GM19025 (cell line): ENCODE measurements at regions not wholly inside any gene's neighbourhood (a gene's known extent, or its start where the extent isn't known, plus 50 kb on each side); places are given as distances from the start of the nearest gene placed in this dataset.
"Not testable (repeated sequence)": the region's sequence is repeated elsewhere in the genome, so short reads cannot be mapped to it uniquely, and the experiment has no call there.

Experiments
- ATAC-seq: cut with Tn5 transposase; IDR thresholded peaks from one replicate; pipeline ENCODE4 v1.9.1; 2021; ENCODE audit warnings: mild to moderate bottlenecking, low read depth, moderate library complexity; ENCODE audit not compliant: unreplicated experiment

DNA sequence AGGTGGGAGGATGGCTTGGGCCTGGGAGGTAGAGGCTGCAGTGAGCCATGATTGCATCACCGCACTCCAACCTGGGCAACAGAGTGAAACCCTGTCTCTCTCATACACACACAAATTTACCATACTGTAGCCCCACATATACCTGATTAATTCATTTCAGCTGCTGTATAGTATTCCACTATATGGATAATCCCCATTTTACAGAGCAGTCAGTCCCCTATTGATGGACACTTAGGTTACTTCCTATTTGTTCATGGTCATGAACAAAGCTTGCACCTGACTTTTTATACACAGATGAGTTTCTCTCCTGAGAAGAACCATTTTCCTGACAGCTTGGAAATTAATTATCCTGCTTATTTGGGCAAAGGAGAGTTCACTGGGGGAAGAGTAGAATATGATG, 59.2 kb downstream of the EMX2 start:
- no peak for ATAC-seq

- ATAC-seq: no peak
These were observed 60.5 kb downstream of the EMX2 start for GRCh38 chr10:117603081-117603480.

- no peak for ATAC-seq
These were observed 61.2 kb downstream of the EMX2 start for GRCh38 chr10:117603726-117604125.

GRCh38 chr10:117609095-117609795, 66.7 kb downstream of the EMX2 start:
- ATAC-seq: no peak

- ATAC-seq: no peak
These were observed 67.2 kb downstream of the EMX2 start for GRCh38 chr10:117609796-117610170.

DNA sequence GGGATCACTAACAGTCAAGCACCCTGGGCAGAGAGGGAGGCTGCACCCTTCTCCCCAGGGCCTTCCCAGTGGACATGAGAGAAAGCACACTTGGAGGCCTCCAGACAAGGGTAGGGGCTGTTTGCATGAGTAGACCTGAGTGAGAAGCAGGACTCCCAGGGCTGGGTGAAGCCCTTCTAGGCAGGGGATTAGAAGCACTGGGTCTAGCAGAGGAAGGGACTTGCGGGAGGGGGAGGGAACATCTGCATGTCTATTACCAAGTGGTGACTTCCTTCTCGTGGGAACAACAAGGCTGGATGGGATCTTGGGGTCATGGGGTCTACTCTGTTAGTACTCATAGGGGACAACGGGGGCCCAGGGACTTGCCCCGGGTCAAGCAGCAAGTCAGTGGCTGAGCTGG, 67.8 kb downstream of the EMX2 start:
- ATAC-seq: no peak

DNA sequence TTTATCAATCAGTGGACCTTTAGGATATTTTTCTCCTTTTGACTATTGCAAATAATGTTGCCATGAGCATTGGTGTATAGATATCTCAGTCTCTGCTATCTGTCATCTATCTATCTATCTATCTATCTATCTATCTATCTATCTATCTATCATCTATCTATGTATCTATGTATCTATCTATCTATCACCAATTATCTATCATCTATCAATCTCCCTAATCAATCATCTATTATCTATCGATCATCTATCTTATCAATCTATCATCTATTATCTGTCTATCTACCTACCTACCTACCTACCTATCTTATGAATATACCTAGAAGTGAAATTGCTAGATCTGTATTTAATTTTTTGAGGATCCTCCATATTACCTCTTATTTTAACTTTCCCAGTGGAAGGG, 69.6 kb downstream of the EMX2 start:
- no peak for ATAC-seq

- ATAC-seq: no peak
These were observed 73.1 kb downstream of the EMX2 start for GRCh38 chr10:117615649-117616048.

DNA sequence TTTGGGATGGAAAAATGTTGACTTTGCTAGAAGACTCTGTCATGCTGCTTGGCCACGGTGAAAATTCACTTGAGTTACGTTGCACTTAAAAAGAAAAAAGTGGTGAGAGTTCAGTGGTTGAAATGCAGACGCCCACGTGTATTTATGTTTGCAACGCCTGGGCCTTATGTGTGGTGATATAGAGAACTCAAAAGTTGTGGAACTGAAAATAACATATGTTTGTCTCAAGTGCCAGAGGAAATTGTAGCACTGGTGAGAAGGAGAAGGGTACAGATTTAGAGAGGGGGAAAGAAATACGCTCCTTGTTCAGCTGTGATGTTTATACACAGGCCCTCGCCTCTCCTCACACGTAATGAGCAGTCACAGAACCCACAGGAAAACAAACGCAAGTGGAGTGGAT, 73.6 kb downstream of the EMX2 start:
- ATAC-seq: peak; percentile 58

DNA sequence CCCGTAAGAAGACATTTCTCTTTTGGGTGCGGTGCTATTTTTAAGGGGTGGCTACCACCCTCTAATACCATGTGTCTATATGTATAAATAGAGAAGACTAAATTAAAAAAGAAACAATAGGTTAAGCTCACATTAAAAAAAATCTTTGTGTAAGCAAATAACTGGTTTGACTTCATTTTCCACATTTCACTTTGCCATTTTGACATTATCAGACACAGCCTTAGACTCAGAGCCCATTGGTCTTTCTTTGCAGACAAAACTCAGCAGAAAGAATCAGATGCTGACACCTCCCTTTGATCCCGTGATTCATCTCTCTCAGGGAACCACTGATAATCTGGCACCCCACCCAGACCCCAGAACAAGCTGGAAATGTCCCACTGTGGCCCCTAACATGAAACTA, 74.5 kb downstream of the EMX2 start:
- ATAC-seq: no peak

- peak; percentile 40 for ATAC-seq
These were observed 75.1 kb downstream of the EMX2 start for GRCh38 chr10:117617659-117618058.

DNA sequence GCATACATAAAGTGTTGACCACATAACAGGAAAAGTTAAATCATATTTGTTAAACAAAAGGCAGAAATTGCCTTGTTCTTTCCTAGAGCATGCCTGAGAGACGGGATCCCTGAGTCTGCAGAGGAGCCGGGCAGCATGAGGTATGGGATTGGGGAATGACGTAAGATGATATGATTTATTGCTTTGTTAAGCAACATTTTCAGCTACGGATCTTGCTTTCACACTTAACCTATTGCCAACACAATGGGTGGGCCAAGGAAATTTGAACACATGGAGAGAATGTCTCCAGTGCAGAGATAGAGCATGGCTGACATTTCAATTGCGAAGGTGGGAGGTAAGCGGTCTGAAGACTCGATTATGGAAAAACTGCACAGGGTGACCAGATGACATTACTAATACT, 76.7 kb downstream of the EMX2 start:
- no peak for ATAC-seq

- no peak for ATAC-seq
These were observed 77.3 kb downstream of the EMX2 start for GRCh38 chr10:117619707-117620405.

DNA sequence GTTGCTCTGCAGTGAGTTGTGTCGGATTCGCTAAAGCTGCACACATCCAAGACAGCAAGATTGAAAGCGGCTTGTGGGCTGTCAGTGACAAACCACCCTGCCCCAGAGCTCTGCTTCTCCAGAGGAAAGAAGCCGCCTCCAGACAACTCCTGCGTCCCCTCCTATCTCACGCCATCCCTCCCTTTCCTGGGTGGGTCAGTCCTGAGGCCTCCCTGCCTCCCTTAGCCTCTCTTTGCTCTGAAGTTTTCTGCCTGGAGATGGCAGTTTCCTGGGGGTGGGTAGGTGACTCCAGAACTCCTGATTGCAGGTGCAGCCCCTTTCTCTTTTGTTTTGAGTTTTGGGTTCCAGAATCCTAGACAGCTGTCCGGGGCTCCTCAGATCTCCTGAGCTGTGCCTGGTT, 78.7 kb downstream of the EMX2 start:
- no peak for ATAC-seq

DNA sequence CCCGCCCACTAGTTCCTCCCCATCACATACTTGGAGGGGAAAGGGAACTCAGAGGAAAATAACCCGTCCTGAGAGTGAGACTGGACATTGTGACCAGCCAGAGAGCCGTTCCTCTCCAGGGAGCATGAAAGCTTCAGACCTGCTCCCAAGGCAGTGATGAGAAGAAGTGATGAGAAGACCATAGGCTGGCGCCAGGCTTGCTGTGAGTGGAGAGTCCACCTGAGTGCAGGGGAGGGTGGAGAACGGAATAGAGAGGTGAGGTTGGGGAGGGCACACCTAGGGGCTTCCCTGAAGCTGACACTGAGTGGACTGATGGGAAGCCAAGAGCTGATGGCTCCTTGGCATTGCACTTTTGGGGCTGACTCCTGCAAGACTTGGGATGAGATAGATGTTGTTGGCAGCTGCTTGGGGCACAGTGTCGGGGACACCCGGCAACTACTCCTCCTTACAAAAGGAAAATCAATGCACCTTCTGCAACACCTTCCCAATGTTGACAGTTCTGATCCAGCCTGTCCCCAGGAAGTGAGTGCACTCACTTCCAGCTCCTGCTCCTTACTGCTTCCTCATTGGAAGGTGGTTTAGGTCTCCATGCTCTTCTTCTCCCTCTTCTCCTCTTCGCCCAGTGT, 79.4 kb downstream of the EMX2 start:
- no peak for ATAC-seq

GRCh38 chr10:117622471-117623184, 80.1 kb downstream of the EMX2 start:
- no peak for ATAC-seq

DNA sequence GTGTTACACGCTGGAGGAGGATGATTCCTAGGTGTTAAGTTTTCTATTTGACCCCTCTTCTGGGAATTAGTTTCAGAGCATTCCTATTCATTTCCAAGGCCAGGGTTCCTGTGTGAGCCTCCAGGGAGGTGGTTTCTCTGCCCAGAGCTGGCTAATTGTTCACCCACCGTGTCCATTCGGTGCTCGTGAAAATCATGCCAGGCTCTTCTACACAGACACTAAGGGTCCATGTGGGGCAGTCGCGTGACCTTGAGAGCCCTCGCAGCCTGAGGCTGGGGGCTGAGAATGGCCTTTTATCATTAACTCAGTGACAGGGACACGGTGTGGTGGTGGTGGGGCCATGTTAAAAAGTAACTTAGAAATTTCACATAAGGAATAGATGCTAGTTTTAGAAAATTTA, 83.7 kb downstream of the EMX2 start:
- ATAC-seq: no peak

GRCh38 chr10:117627561-117627960, 85.0 kb downstream of the EMX2 start:
- no peak for ATAC-seq

DNA sequence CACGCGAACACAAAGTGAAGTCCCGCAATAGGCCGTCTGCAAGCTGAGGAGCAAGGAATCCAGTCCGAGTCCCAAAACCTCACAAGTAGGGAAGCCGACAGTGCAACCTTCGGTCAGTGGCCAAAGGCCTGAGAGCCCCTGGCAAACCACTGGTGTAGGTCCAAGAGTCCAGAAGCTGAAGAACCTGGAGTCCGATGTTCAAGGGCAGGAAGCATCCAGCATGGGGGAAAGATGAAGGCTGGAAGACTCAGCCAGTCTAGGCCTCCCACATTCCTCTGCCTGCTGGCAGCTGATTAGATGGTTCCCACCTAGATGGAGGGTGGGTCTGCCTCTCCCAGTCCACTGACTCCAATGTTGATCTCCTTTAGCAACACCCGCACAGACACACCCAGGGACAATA, 87.2 kb downstream of the EMX2 start:
- not testable (repeated sequence) for ATAC-seq

GRCh38 chr10:117631276-117632145, 89.0 kb downstream of the EMX2 start:
- no peak for ATAC-seq
